B cell (primary cell): ENCODE measurements at regions not wholly inside any gene's neighbourhood (a gene's known extent, or its start where the extent isn't known, plus 50 kb on each side); places are given as distances from the start of the nearest gene placed in this dataset.

ENCODE experiments used
- ATAC-seq: fragments of 200-7000 bp; cut with Tn5 transposase; one replicate; pipeline ENCODE4 v1.10.0; 2021; ENCODE audit warnings: low read depth, mild to moderate bottlenecking, moderate number of reproducible peaks, moderate library complexity
- CTCF ChIA-PET: fragments of 350-600 bp; sonication (Branson Sonifier 250); formaldehyde crosslinking; loops from one replicate; lab custom pipeline; 2021; ENCODE audit warnings: antibody characterized with exemption, inconsistent platforms; lab: Charles Lee
- POLR2A ChIA-PET: fragments of 350-600 bp; sonication (Branson Sonifier 250); formaldehyde crosslinking; loops from one replicate; lab custom pipeline; 2021; ENCODE audit warnings: antibody characterized with exemption; lab: Charles Lee
- DNase-seq: peaks from one replicate; pipeline ENCODE4 v3.0.0; 2013
- H2AFZ ChIP-seq: 2 replicates; pipeline ENCODE4 v1.6.1; 2012; ENCODE audit warnings: mild to moderate bottlenecking, low read depth, low read length; ENCODE audit not compliant: insufficient read depth, poor library complexity, severe bottlenecking
- H3K27ac ChIP-seq, 2 donors: 1 replicate in 1 of 2; 2 replicates in 1 of 2; pipeline ENCODE4 v1.5.1; 2012 to 2013; ENCODE audit warnings: low read length in 2 of 2, mild to moderate bottlenecking in 2 of 2, moderate library complexity in 1 of 2
- H3K27me3 ChIP-seq, 4 experiments: fragments of 200-600 bp in 1 of 4; sonication (generic) in 1 of 4; replicated peaks in 1 of 4; 1 replicate in 2 of 4; 2 replicates in 2 of 4; pipeline versions ENCODE4 v1.6.1 to v1.7.0; 2013 to 2016; ENCODE audit warnings: low read length in 3 of 4, mild to moderate bottlenecking in 2 of 4, mixed read lengths in 1 of 4, moderate library complexity in 1 of 4; ENCODE audit not compliant: insufficient read depth in 4 of 4, control insufficient read depth in 3 of 4; ENCODE audit errors: control extremely low read depth in 1 of 4
- H3K36me3 ChIP-seq, 2 experiments: replicated peaks in 1 of 2; 1 replicate in 1 of 2; 2 replicates in 1 of 2; pipeline versions ENCODE4 v1.6.1 to v1.7.1; 2013; ENCODE audit warnings: low read length in 1 of 2; ENCODE audit not compliant: insufficient read depth in 2 of 2, control insufficient read depth in 1 of 2; ENCODE audit errors: control extremely low read depth in 1 of 2, extremely low read depth in 1 of 2
- H3K4me1 ChIP-seq, 2 donors: fragments of 200-600 bp in 1 of 2; sonication (generic) in 1 of 2; 1 replicate in 1 of 2; 2 replicates in 1 of 2; pipeline versions ENCODE4 v1.5.1 to v1.6.1; 2013 to 2017; ENCODE audit warnings: low read length in 2 of 2; ENCODE audit not compliant: control insufficient read depth in 2 of 2, insufficient read depth in 2 of 2
- H3K4me2 ChIP-seq: replicated peaks from 2 replicates; pipeline ENCODE3; 2012; ENCODE audit warnings: mild to moderate bottlenecking, low read depth, low read length; ENCODE audit not compliant: poor library complexity, severe bottlenecking
- H3K4me3 ChIP-seq, 5 experiments: fragments of 200-600 bp in 1 of 5; sonication (generic) in 1 of 5; 1 replicate in 3 of 5; 2 replicates in 2 of 5; pipeline versions ENCODE4 v1.5.1 to v1.7.0; 2011 to 2016; ENCODE audit warnings: low read length in 4 of 5, mild to moderate bottlenecking in 4 of 5, low read depth in 2 of 5, control low read depth in 1 of 5, moderate library complexity in 1 of 5; ENCODE audit not compliant: insufficient read depth in 1 of 5; ENCODE audit errors: control extremely low read depth in 1 of 5, extremely low read depth in 1 of 5
- H3K79me2 ChIP-seq: fragments of 200-600 bp; sonication (generic); one replicate; pipeline ENCODE4 v1.6.0; 2016; ENCODE audit warnings: low read length; ENCODE audit not compliant: control insufficient read depth, insufficient read depth
- H3K9ac ChIP-seq: fragments of 200-600 bp; sonication (generic); 2 replicates; pipeline ENCODE4 v1.6.1; 2017; ENCODE audit warnings: mild to moderate bottlenecking, low read length, moderate library complexity
- H3K9me3 ChIP-seq, 3 donors: one replicate each; pipeline versions ENCODE4 v1.6.1 to v1.7.1; 2013; ENCODE audit warnings: low read length in 2 of 3; ENCODE audit not compliant: control insufficient read depth in 2 of 3, insufficient read depth in 1 of 3; ENCODE audit errors: control extremely low read depth in 1 of 3
- H4K20me1 ChIP-seq: 2 replicates; pipeline ENCODE4 v1.6.0; 2012; ENCODE audit warnings: mild to moderate bottlenecking, low read length; ENCODE audit not compliant: insufficient read depth, control insufficient read depth, poor library complexity, severe bottlenecking
- H3K27ac Mint-ChIP-seq: one replicate; pipeline ENCODE4 v1.8.0; 2021; ENCODE audit warnings: mixed read lengths
- H3K27me3 Mint-ChIP-seq: one replicate; pipeline ENCODE4 v1.8.0; 2021; ENCODE audit warnings: mixed read lengths
- H3K4me1 Mint-ChIP-seq: one replicate; pipeline ENCODE4 v1.8.0; 2021; ENCODE audit warnings: mixed read lengths
- H3K4me3 Mint-ChIP-seq: one replicate; pipeline ENCODE4 v1.8.0; 2021; ENCODE audit warnings: mixed read lengths
- H3K9me3 Mint-ChIP-seq: one replicate; pipeline ENCODE4 v1.8.0; 2022; ENCODE audit warnings: mixed read lengths; ENCODE audit not compliant: insufficient read depth
- CTCF ChIP-seq: fragments of 200-600 bp; IDR thresholded peaks from one replicate; pipeline ENCODE4 v1.8.0; 2022; ENCODE audit warnings: antibody characterized with exemption, mild to moderate bottlenecking
- EZH2 ChIP-seq: IDR thresholded peaks from 2 replicates; pipeline ENCODE4 v1.6.1; 2012; ENCODE audit warnings: borderline replicate concordance, low read depth, mild to moderate bottlenecking, moderate library complexity, low read length; ENCODE audit not compliant: insufficient read depth, poor library complexity, severe bottlenecking
- WGBS: methylation state at CpG from one replicate; pipeline ENCODE4 v1.1.5; 2013; ENCODE audit warnings: missing lambda C conversion rate; ENCODE audit not compliant: insufficient coverage; 5-methylcytosine and 5-hydroxymethylcytosine counted together
- intact Hi-C: fragments of 100-400 bp; cut with micrococcal nuclease; formaldehyde crosslinking; loops from one replicate; pipeline ENCODE4 v1.10.0; 2022

- H3K4me3 Mint-ChIP-seq: peak overlapping the region; percentile 33
Measured at GRCh38 chr12:47393403-47393790, 312.4 kb downstream of the RPAP3 start.

GRCh38 chr12:47391566-47391965 is 311.8 kb upstream of the AMIGO2 start:
- Histone ChIP-seq H3K9me3 (peaks cover under 1 to 6% (median 2%) of the 10 kb centered on the region in 3 donors), H4K20me1 (no peaks in the 10 kb centered on the region), H3K27ac (no peak overlapping the region), H3K79me2 (no peaks in the 10 kb centered on the region), H3K27me3 (no peaks in the 10 kb centered on the region), H3K4me3 (no peak overlapping the region), H2AFZ (peak overlapping the region; percentile 21), H3K36me3 (no peaks in the 10 kb centered on the region), H3K4me2 (no peak overlapping the region), H3K4me1 (peaks cover 32 to 43% of the 10 kb centered on the region in 2 donors), H3K9ac (no peak overlapping the region)
- intact Hi-C loops: no loop called here
- DNase-seq (peak; percentile 40), ATAC-seq (peak; percentile 61)
- POLR2A ChIA-PET: no interaction called here
- Mint-ChIP-seq H3K27ac (peak overlapping the region; percentile 86), H3K9me3 (peaks cover 2% of the 10 kb centered on the region), H3K4me1 (peaks cover 59% of the 10 kb centered on the region), H3K4me3 (peak overlapping the region; percentile 15), H3K27me3 (no peaks in the 10 kb centered on the region)
- TF ChIP-seq CTCF: no peak
- TF ChIP-seq EZH2: no peak
- 77% methylated on average over 4 of the region's 7 CpGs for WGBS
- CTCF ChIA-PET: interaction anchor here (0.8 to 1.5 kb wide), 5 partner anchors 11 to 358 kb away, joined by 3 to 5 read pairs (median 3); no protein-coding TSS in a partner anchor

More at GRCh38 chr12:47393403-47393790, 312.4 kb downstream of the RPAP3 start:
- no peak overlapping the region for H3K27ac ChIP-seq
- intact Hi-C loops: no loop called here
- H3K36me3 ChIP-seq: no peaks in the 10 kb centered on the region
- no peak for ATAC-seq
- peak overlapping the region; percentile 8 for H3K9ac ChIP-seq
- H3K27me3 ChIP-seq: no peaks in the 10 kb centered on the region
- TF ChIP-seq EZH2 (no peak), CTCF (no peak)
- no peak for DNase-seq
- Mint-ChIP-seq H3K9me3 (peaks cover 7% of the 10 kb centered on the region), H3K27me3 (no peaks in the 10 kb centered on the region), H3K27ac (peak overlapping the region; percentile 61), H3K4me1 (peaks cover 71% of the 10 kb centered on the region)
- ChIA-PET CTCF (interaction anchor here (5.6 to 8.2 kb wide), 2 partner anchors 11 to 360 kb away, joined by 49 to 192 read pairs; no protein-coding TSS in a partner anchor), POLR2A (no interaction called here)
- H3K79me2 ChIP-seq: no peaks in the 10 kb centered on the region
- no CpG with 5 or more reads among the region's 4 CpGs for WGBS
- peak overlapping the region; percentile 56 for H3K4me2 ChIP-seq
- peak overlapping the region; percentile 51 for H2AFZ ChIP-seq
- peaks cover 2 to 20% (median 13%) of the 10 kb centered on the region in 3 donors for H3K9me3 ChIP-seq
- peaks cover 45 to 59% of the 10 kb centered on the region in 2 donors for H3K4me1 ChIP-seq
- H4K20me1 ChIP-seq: no peaks in the 10 kb centered on the region
- no peak overlapping the region for H3K4me3 ChIP-seq
